Heart left ventricle (tissue), 16 donors: ENCODE measurements at regions not wholly inside any gene's neighbourhood (a gene's known extent, or its start where the extent isn't known, plus 50 kb on each side); places are given as distances from the start of the nearest gene placed in this dataset.

Experiments
- ATAC-seq, 4 donors: fragments of 200-7000 bp; cut with Tn5 transposase; one replicate each; pipeline ENCODE4 v1.9.1; 2020 to 2022; ENCODE audit warnings: moderate library complexity in 4 of 4, mild to moderate bottlenecking in 3 of 4, moderate number of reproducible peaks in 1 of 4
- DNase-seq, 5 donors: peaks; one replicate each; pipeline ENCODE4 v3.0.0-alpha.2; 2020
- H3K27ac ChIP-seq, 12 donors: fragments of 200-600 bp; sonication (generic) in 4 of 12; one replicate each; pipeline versions ENCODE4 v1.5.0 to v1.8.0; 2016 to 2022; ENCODE audit warnings: mild to moderate bottlenecking in 2 of 12
- H3K27me3 ChIP-seq, 9 donors: fragments of 200-600 bp; sonication (generic) in 2 of 9; one replicate each; pipeline versions ENCODE4 v1.5.1 to v1.8.0; 2016 to 2022; ENCODE audit warnings: mild to moderate bottlenecking in 3 of 9
- H3K36me3 ChIP-seq, 9 donors: fragments of 200-600 bp; sonication (generic) in 2 of 9; one replicate each; pipeline versions ENCODE4 v1.5.0 to v1.8.0; 2018 to 2022; ENCODE audit warnings: mild to moderate bottlenecking in 2 of 9
- H3K4me1 ChIP-seq, 12 donors: fragments of 200-600 bp; sonication (generic) in 4 of 12; one replicate each; pipeline versions ENCODE4 v1.5.0 to v1.8.0; 2016 to 2022; ENCODE audit warnings: mild to moderate bottlenecking in 3 of 12
- H3K4me3 ChIP-seq, 12 donors: fragments of 200-600 bp; sonication (generic) in 4 of 12; one replicate each; pipeline versions ENCODE4 v1.5.0 to v1.8.0; 2017 to 2022; ENCODE audit warnings: mild to moderate bottlenecking in 9 of 12, moderate library complexity in 4 of 12
- H3K9me3 ChIP-seq, 12 donors: fragments of 200-600 bp; sonication (generic) in 4 of 12; one replicate each; pipeline versions ENCODE4 v1.5.0 to v1.8.0; 2016 to 2022; ENCODE audit warnings: mild to moderate bottlenecking in 1 of 12
- POLR2A ChIP-seq, 2 donors: fragments of 450-650 bp; IDR thresholded peaks; one replicate each; pipeline ENCODE4 v1.6.1; 2017; ENCODE audit warnings: antibody characterized with exemption in 2 of 2, mild to moderate bottlenecking in 2 of 2, moderate library complexity in 2 of 2
- WGBS, 4 donors: extraction: QIAGEN DNeasy Blood & Tissue Kit in 2 of 4; methylation state at CpG; one replicate each; pipeline versions ENCODE4 v1.1.5 to v1.1.7; 2013 to 2018; 5-methylcytosine and 5-hydroxymethylcytosine counted together
- intact Hi-C, 10 donors: fragments of 100-400 bp; cut with DNase I; formaldehyde crosslinking; loops; one replicate each; pipeline versions ENCODE4 v1.11.1 to v1.14.2; 2022
- TF ChIP-seq, protein P1 (sequence below), 12 donors: fragments of 200-600 bp; sonication (generic) in 4 of 12; IDR thresholded peaks; one replicate each; pipeline versions ENCODE4 v1.5.0 to v1.8.0; 2018 to 2022; ENCODE audit warnings: antibody characterized with exemption in 12 of 12, mild to moderate bottlenecking in 5 of 12
- donor health status: ischemic (EF 13 %, LVEDD 7.1; RV severe dilation, severe dysfunction).
- donor health status: healthy with polysubstance abuse.
- donor health status: DM: no; HTN: yes; CAD: no.
- donor health status: DM: no; HTN: no; CAD: no.
- donor health status: ischemic (EF 25% LVEDD 6.9; RV normal size, moderate dysfunction).
- donor health status: ischemic (EF 25% LVEDD 5.7; RV mildly dilated, moderate dysfunction).
- donor health status: healthy.
- donor health status: DM: yes; HTN: yes; CAD: no.
- donor health status: ischemic (EF 35%, LVEDD 5.7; RV mildly dilated, moderate dysfunction).
- donor health status: nonischemic (EF 11% LVEDD 7.7; RV severe dilation, severe dysfunction).
- donor health status: DM: yes; HTN: yes; CAD: no.
- donor health status: PGD.
- donor health status: ischemic (EF 29% LVEDD 5.4; RV normal size, mild dysfunction).
- donor health status: nonischemic (EF 23%, LVEDD 6.1; RV moderate dilation, normal function).

DNA sequence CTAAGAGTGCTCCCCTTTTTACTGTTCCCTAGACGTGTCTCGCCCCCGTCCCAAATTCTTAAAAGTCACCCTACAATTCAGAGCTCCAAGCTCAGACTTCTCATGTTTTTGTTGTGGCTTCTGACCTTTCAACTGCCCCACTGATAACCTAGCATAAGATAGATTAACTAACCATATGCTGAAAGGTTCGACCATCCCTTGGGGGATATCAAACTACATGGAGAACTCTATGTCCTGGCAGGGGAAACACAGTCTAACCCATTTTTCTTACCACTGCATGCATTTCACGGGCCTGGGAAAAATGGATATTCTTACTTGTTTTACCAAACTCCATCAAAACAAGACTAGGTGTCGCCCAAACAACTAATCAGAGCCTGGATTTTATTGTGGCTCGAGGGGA is 236.4 kb upstream of the MID1 start:
- no peak overlapping the region for H3K4me3 ChIP-seq
- WGBS, 4 donors, result 51 to 70% (median 56%) methylated on average over 7 of the region's 7 CpGs
- H3K36me3 ChIP-seq, result no peaks in the 10 kb centered on the region
- intact Hi-C loops, result no loop called here
- no peaks in the 10 kb centered on the region for H3K27me3 ChIP-seq
- no peak for ATAC-seq
- TF ChIP-seq, protein P1, sequence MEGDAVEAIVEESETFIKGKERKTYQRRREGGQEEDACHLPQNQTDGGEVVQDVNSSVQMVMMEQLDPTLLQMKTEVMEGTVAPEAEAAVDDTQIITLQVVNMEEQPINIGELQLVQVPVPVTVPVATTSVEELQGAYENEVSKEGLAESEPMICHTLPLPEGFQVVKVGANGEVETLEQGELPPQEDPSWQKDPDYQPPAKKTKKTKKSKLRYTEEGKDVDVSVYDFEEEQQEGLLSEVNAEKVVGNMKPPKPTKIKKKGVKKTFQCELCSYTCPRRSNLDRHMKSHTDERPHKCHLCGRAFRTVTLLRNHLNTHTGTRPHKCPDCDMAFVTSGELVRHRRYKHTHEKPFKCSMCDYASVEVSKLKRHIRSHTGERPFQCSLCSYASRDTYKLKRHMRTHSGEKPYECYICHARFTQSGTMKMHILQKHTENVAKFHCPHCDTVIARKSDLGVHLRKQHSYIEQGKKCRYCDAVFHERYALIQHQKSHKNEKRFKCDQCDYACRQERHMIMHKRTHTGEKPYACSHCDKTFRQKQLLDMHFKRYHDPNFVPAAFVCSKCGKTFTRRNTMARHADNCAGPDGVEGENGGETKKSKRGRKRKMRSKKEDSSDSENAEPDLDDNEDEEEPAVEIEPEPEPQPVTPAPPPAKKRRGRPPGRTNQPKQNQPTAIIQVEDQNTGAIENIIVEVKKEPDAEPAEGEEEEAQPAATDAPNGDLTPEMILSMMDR (IDR thresholded peaks at IDR 0.05), result no peak
- TF ChIP-seq POLR2A (IDR thresholded peaks at IDR 0.05), result no peak
- H3K4me1 ChIP-seq, result peaks cover 0 to 6% (median 0%) of the 10 kb centered on the region in 12 donors
- no peak for DNase-seq
- H3K9me3 ChIP-seq, result peaks cover 0 to 7% (median 0%) of the 10 kb centered on the region in 12 donors
- peak overlapping the region in 1 of 12 donors; percentile 9 for H3K27ac ChIP-seq

DNA sequence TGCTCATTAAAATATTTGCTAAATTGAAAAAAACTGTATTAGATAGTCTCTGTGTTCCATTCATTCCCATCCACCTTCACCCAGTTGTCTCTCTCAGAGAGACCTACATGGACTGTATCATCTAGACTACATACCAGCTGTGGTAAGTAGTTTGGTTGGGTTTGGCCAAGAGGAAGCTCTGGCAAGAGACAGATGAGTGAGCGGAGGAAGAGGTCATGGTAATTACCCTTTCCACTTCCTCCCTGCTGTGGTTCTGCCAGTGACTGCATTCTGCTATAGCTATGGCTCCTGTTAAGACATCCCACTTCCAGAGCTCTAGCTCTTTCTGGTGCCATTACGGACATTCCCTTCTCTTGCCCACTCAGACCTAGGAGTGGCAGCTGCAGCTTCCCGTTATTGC is 239.0 kb upstream of the MID1 start:
- intact Hi-C loops, result no loop called here
- WGBS, 4 donors, result 82 to 97% (median 95%) methylated on average over 3 of the region's 3 CpGs
- DNase-seq, result no peak

DNA sequence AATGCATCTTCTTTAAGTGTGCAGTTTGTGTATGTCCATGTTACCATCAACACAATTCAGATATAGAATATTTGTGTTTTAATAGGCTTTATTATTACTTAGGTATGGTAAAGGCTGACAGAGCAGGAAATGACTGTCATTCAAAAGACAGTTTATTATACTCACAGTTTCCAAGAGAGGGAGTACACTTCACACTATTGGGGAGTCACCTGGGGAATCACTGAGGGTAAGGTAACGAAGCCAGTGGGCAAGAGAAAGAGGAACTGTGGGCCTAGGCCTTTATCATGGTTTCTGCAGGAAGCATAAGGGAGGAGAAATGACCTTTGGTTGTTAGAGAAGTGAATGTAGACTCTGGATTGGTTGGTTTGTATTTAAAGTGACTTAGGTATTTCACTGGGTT is 235.1 kb upstream of the HCCS start:
- H3K4me3 ChIP-seq, result no peak overlapping the region
- H3K27ac ChIP-seq, result no peak overlapping the region
- intact Hi-C loops, result no loop called here
- ATAC-seq (no peak), DNase-seq (no peak)
- H3K27me3 ChIP-seq, result no peaks in the 10 kb centered on the region
- TF ChIP-seq, protein P1 (IDR thresholded peaks at IDR 0.05), result no peak
- no peak for TF ChIP-seq POLR2A (IDR thresholded peaks at IDR 0.05)
- H3K4me1 ChIP-seq, result no peaks in the 10 kb centered on the region
- no peaks in the 10 kb centered on the region for H3K36me3 ChIP-seq
- peaks cover 0 to 10% (median 0%) of the 10 kb centered on the region in 12 donors for H3K9me3 ChIP-seq
- WGBS, 4 donors, result 59 to 98% (median 78%) methylated on average over 1 of the region's 1 CpG

More for the DNA sequence above, 239.0 kb upstream of the MID1 start:
- ATAC-seq, result no peak
- Histone ChIP-seq H3K27me3 (no peaks in the 10 kb centered on the region), H3K4me3 (no peak overlapping the region), H3K36me3 (no peaks in the 10 kb centered on the region), H3K27ac (no peak overlapping the region), H3K4me1 (peaks cover 0 to 6% (median 0%) of the 10 kb centered on the region in 12 donors), H3K9me3 (peaks cover 0 to 7% (median 0%) of the 10 kb centered on the region in 12 donors)
- TF ChIP-seq POLR2A (IDR thresholded peaks at IDR 0.05), result no peak
- TF ChIP-seq, protein P1 (IDR thresholded peaks at IDR 0.05), result no peak

DNA sequence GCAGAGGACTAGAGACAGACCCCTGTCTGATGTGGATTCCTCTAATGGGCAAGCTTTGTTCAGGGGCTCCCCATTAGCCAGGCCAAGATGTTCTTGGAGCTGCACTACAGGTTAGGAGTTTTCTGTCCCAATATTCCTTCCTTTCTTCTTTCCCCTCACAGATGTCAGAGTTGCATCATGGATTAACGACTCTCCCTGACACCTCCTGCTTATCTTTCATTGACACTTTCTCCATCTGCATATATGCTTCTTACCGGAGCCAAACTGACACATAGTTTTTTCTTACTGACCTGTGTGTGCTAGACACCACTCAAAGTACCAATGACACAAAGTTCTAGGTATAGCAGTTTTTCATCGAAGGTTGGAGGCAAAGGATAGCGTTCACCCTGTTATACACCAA is 228.6 kb upstream of the HCCS start:
- Histone ChIP-seq H3K36me3 (no peaks in the 10 kb centered on the region), H3K27ac (no peak overlapping the region), H3K9me3 (no peaks in the 10 kb centered on the region), H3K27me3 (no peaks in the 10 kb centered on the region), H3K4me1 (no peaks in the 10 kb centered on the region), H3K4me3 (no peak overlapping the region)
- intact Hi-C loops, result no loop called here
- TF ChIP-seq, protein P1 (IDR thresholded peaks at IDR 0.05), result no peak
- TF ChIP-seq POLR2A (IDR thresholded peaks at IDR 0.05), result no peak
- DNase-seq (no peak), ATAC-seq (no peak)
- WGBS, 4 donors, result 68 to 81% (median 75%) methylated on average over 4 of the region's 4 CpGs
